GM19239 (cell line): ENCODE measurements at regions not wholly inside any gene's neighbourhood (a gene's known extent, or its start where the extent isn't known, plus 50 kb on each side); places are given as distances from the start of the nearest gene placed in this dataset.

Experiments
- DNase-seq: peaks from one replicate; pipeline ENCODE4 v3.0.0; 2011; ENCODE audit warnings: low spot score; ENCODE audit not compliant: insufficient read length
- FAIRE-seq: peaks from 2 replicates; lab custom pipeline; 2011; peaks lifted over from hg19 to GRCh38; lab: Jason Lieb, UNC

GRCh38 chr9:109830545-109830944 is 50.5 kb downstream of the PALM2AKAP2 start:
- FAIRE-seq = no peak
- no peak for DNase-seq

- DNase-seq (no peak), FAIRE-seq (no peak)
Measured at GRCh38 chr9:109831998-109832658, 52.1 kb downstream of the PALM2AKAP2 start.

GRCh38 chr9:109834855-109835254 is 54.9 kb downstream of the PALM2AKAP2 start:
- DNase-seq (no peak), FAIRE-seq (no peak)

- no peak for FAIRE-seq
Measured at GRCh38 chr9:109843641-109844040, 63.6 kb downstream of the PALM2AKAP2 start.

GRCh38 chr9:109845226-109845625 is 65.2 kb downstream of the PALM2AKAP2 start:
- FAIRE-seq = no peak
- no peak for DNase-seq

More at GRCh38 chr9:109843641-109844040, 63.6 kb downstream of the PALM2AKAP2 start:
- no peak for DNase-seq

- no peak for DNase-seq
- no peak for FAIRE-seq
Measured at GRCh38 chr9:109846776-109847175, 66.8 kb downstream of the PALM2AKAP2 start.

GRCh38 chr9:109852556-109852955 is 72.6 kb downstream of the PALM2AKAP2 start:
- FAIRE-seq = no peak
- DNase-seq = no peak

- FAIRE-seq (no peak), DNase-seq (no peak)
Measured at GRCh38 chr9:109855540-109855939, 75.5 kb downstream of the PALM2AKAP2 start.

GRCh38 chr9:109856785-109857184 is 76.8 kb downstream of the PALM2AKAP2 start:
- no peak for FAIRE-seq
- DNase-seq = no peak

- no peak for FAIRE-seq
- DNase-seq = no peak
Measured at GRCh38 chr9:109857336-109857735, 77.3 kb downstream of the PALM2AKAP2 start.

- FAIRE-seq = no peak
- DNase-seq = no peak
Measured at GRCh38 chr9:109859447-109859846, 79.4 kb downstream of the PALM2AKAP2 start.

- FAIRE-seq = no peak
- DNase-seq = no peak
Measured at GRCh38 chr9:109860521-109860920, 80.5 kb downstream of the PALM2AKAP2 start.

GRCh38 chr9:109861499-109861898 is 81.5 kb downstream of the PALM2AKAP2 start:
- DNase-seq (no peak), FAIRE-seq (no peak)

- FAIRE-seq (no peak), DNase-seq (no peak)
Measured at GRCh38 chr9:109861918-109862317, 81.9 kb downstream of the PALM2AKAP2 start.

- FAIRE-seq (no peak), DNase-seq (no peak)
Measured at GRCh38 chr9:109862452-109862851, 82.5 kb downstream of the PALM2AKAP2 start.

GRCh38 chr9:109863961-109864360 is 84.0 kb downstream of the PALM2AKAP2 start:
- DNase-seq (no peak), FAIRE-seq (no peak)

GRCh38 chr9:109865521-109865920 is 85.5 kb downstream of the PALM2AKAP2 start:
- DNase-seq (no peak), FAIRE-seq (no peak)

- FAIRE-seq = no peak
- DNase-seq = no peak
Measured at GRCh38 chr9:109868207-109868606, 88.2 kb downstream of the PALM2AKAP2 start.

- DNase-seq (no peak), FAIRE-seq (no peak)
Measured at GRCh38 chr9:109868722-109869121, 88.7 kb downstream of the PALM2AKAP2 start.

GRCh38 chr9:109870365-109870764 is 90.4 kb downstream of the PALM2AKAP2 start:
- no peak for DNase-seq
- FAIRE-seq = no peak

- FAIRE-seq (no peak), DNase-seq (no peak)
Measured at GRCh38 chr9:109872901-109873300, 92.9 kb downstream of the PALM2AKAP2 start.

- DNase-seq = no peak
- FAIRE-seq = no peak
Measured at GRCh38 chr9:109875495-109876129, 95.6 kb downstream of the PALM2AKAP2 start.
